ENCODE measurements at regions not wholly inside any gene's neighbourhood (a gene's known extent, or its start where the extent isn't known, plus 50 kb on each side); places are given as distances from the start of the nearest gene placed in this dataset.

DNA sequence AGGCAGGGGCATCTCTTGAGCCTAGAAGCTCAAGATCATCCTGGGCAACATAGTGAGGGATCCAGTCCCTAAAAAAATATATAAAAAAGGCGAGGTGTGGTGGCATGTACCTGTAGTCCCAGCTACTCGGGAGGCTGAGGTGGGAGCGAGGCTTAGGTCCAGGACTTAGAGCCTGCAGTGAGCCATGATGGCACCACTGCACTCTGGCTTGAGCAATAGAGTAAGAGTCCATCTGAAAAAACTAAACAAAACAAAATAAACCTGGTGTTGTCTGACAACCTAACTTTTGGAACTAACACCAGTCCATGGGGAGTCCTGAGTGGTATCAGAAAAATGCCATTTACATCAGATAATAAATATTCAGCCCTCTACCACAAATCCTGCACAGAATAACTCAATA lies 110.1 kb upstream of the NRIP1 start:
- ATAC-seq (ENCODE audit: low read depth in 2 of 2), result no peak
- no peak for DNase-seq
- H3K36me3 ChIP-seq (ENCODE audit: control insufficient read depth, insufficient read depth, low read length), result no peaks in the 10 kb centered on the region
- no peaks in the 10 kb centered on the region for H3K36me3 Mint-ChIP-seq
- H3K9me3 ChIP-seq (ENCODE audit: control insufficient read depth in 2 of 2, low read length in 2 of 2), result no peaks in the 10 kb centered on the region
- no peak overlapping the region for H3K4me3 ChIP-seq (ENCODE audit: low read depth, low read length)
- H3K27ac Mint-ChIP-seq, result no peak overlapping the region
- peaks cover 0 to 8% (median 0%) of the 10 kb centered on the region in 4 donors for H3K4me1 Mint-ChIP-seq
- H3K27ac ChIP-seq (ENCODE audit: insufficient read depth, low read length, poor library complexity, severe bottlenecking), result no peak overlapping the region
- peaks cover 0 to 1% (median 0%) of the 10 kb centered on the region in 7 donors for H3K9me3 Mint-ChIP-seq
- no peak overlapping the region for H3K4me3 Mint-ChIP-seq
- no peaks in the 10 kb centered on the region for H3K4me1 ChIP-seq (ENCODE audit: control insufficient read depth, insufficient read depth, low read length, poor library complexity, severe bottlenecking)
- no peaks in the 10 kb centered on the region for H3K27me3 ChIP-seq (ENCODE audit: control insufficient read depth, insufficient read depth, low read length)
- H3K27me3 Mint-ChIP-seq, result no peaks in the 10 kb centered on the region

DNA sequence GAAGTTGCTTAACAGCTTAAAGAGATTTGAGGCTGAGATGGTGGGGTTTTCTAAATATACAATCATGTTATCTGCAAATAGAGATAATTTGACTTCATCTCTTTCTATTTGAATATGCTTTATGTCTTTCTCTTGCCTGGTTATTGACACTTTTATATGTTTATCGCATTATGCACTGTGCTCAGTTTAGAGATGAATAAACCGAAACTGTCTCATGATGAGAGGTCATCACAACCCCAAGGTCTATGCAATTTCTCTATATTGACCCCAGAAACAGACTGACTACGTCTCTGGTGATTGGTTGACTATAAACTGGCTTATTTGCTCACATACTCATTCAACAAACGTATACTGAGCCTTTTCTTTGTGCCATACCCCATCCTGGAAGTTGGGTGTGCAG lies 117.9 kb upstream of the NRIP1 start:
- Histone ChIP-seq H3K4me3 (ENCODE audit: low read depth, low read length) (no peak overlapping the region), H3K9me3 (ENCODE audit: control insufficient read depth in 2 of 2, low read length in 2 of 2) (no peaks in the 10 kb centered on the region), H3K27me3 (ENCODE audit: control insufficient read depth, insufficient read depth, low read length) (no peaks in the 10 kb centered on the region), H3K36me3 (ENCODE audit: control insufficient read depth, insufficient read depth, low read length) (no peaks in the 10 kb centered on the region), H3K4me1 (ENCODE audit: control insufficient read depth, insufficient read depth, low read length, poor library complexity, severe bottlenecking) (no peaks in the 10 kb centered on the region), H3K27ac (ENCODE audit: insufficient read depth, low read length, poor library complexity, severe bottlenecking) (no peak overlapping the region)
- Mint-ChIP-seq H3K4me3 (no peak overlapping the region), H3K9me3 (peaks cover 0 to 10% (median 1%) of the 10 kb centered on the region in 7 donors), H3K36me3 (no peaks in the 10 kb centered on the region), H3K4me1 (no peaks in the 10 kb centered on the region), H3K27me3 (peaks cover 4% of the 10 kb centered on the region), H3K27ac (no peak overlapping the region)
- DNase-seq (no peak), ATAC-seq (ENCODE audit: low read depth in 2 of 2) (no peak)

DNA sequence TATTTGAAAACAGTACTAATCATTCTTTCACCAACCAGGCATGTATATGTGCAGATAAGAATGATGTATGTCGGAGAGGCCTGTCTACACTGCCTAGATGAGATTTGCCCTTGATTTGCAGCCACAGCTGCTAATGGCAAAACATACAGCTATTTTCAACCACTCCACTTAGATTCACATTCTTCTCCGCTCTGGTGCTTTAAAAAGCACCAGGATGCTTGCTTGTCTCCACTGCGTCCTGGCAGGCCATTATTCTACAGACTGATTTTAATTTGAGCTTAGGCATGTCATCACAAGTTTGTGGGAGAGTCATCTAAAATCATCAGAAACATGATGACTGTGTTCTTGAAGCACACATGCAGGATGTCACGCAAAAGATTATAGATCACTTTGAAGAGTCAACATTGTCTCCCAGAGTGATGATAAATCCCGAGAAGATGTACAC lies 119.0 kb upstream of the NRIP1 start:
- DNase-seq (no peak), ATAC-seq (ENCODE audit: low read depth in 2 of 2) (no peak)
- H3K27ac ChIP-seq (ENCODE audit: insufficient read depth, low read length, poor library complexity, severe bottlenecking), result no peak overlapping the region
- Mint-ChIP-seq H3K27me3 (peaks cover 4% of the 10 kb centered on the region), H3K27ac (no peak overlapping the region), H3K36me3 (no peaks in the 10 kb centered on the region), H3K4me1 (no peaks in the 10 kb centered on the region), H3K4me3 (no peak overlapping the region), H3K9me3 (peaks cover 0 to 10% (median 1%) of the 10 kb centered on the region in 7 donors)
- H3K27me3 ChIP-seq (ENCODE audit: control insufficient read depth, insufficient read depth, low read length), result no peaks in the 10 kb centered on the region
- H3K9me3 ChIP-seq (ENCODE audit: control insufficient read depth in 2 of 2, low read length in 2 of 2), result no peaks in the 10 kb centered on the region
- H3K36me3 ChIP-seq (ENCODE audit: control insufficient read depth, insufficient read depth, low read length), result no peaks in the 10 kb centered on the region
- H3K4me3 ChIP-seq (ENCODE audit: low read depth, low read length), result no peak overlapping the region
- H3K4me1 ChIP-seq (ENCODE audit: control insufficient read depth, insufficient read depth, low read length, poor library complexity, severe bottlenecking), result no peaks in the 10 kb centered on the region

DNA sequence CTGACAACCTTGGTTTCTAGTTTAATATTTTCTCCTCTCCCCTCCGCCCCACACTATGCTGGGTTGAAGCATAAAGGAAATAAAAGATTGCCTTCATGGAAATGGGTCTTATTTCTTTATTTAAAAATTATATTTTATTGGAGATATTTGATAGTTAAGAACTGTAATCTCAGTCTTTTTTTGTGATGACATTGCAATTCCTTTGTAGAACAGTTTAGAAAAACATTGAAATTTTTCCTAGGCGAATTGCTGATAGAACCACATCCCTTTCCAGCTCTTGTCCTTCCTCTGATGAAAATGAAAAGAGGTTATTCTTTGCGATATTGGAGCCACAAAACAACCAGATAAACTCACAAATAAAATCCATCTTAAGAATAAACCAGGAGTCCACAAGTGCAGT lies 125.6 kb upstream of the NRIP1 start:
- DNase-seq (no peak), ATAC-seq (ENCODE audit: low read depth in 2 of 2) (no peak)
- Mint-ChIP-seq H3K27ac (no peak overlapping the region), H3K4me3 (no peak overlapping the region), H3K36me3 (no peaks in the 10 kb centered on the region), H3K4me1 (no peaks in the 10 kb centered on the region), H3K9me3 (peaks cover 0 to 2% (median 0%) of the 10 kb centered on the region in 7 donors), H3K27me3 (peaks cover under 1% of the 10 kb centered on the region)
- Histone ChIP-seq H3K27me3 (ENCODE audit: control insufficient read depth, insufficient read depth, low read length) (no peaks in the 10 kb centered on the region), H3K4me1 (ENCODE audit: control insufficient read depth, insufficient read depth, low read length, poor library complexity, severe bottlenecking) (no peaks in the 10 kb centered on the region), H3K9me3 (ENCODE audit: control insufficient read depth in 2 of 2, low read length in 2 of 2) (no peaks in the 10 kb centered on the region), H3K36me3 (ENCODE audit: control insufficient read depth, insufficient read depth, low read length) (no peaks in the 10 kb centered on the region), H3K27ac (ENCODE audit: insufficient read depth, low read length, poor library complexity, severe bottlenecking) (no peak overlapping the region), H3K4me3 (ENCODE audit: low read depth, low read length) (no peak overlapping the region)

DNA sequence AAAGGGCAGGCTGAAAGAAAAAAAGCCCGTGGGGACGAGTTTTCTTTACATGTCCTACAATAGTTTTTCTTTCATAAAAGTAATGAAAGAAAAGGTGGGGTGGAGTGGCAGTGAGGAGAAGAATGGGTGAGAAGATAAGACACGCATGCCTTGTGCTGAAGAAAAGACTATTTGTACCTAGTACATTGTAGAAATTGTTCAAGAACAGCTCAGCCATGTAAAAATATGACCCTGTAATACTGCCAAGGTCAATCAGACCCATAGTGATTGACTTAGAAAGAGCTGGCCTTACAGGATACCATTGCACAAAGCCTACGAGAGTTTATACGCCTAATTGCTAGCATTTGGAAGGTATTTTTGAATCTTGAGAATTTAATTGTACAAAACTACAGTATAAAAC lies 126.0 kb upstream of the NRIP1 start:
- H3K36me3 Mint-ChIP-seq, result no peaks in the 10 kb centered on the region
- H3K4me1 Mint-ChIP-seq, result no peaks in the 10 kb centered on the region
- Histone ChIP-seq H3K36me3 (ENCODE audit: control insufficient read depth, insufficient read depth, low read length) (no peaks in the 10 kb centered on the region), H3K9me3 (ENCODE audit: control insufficient read depth in 2 of 2, low read length in 2 of 2) (no peaks in the 10 kb centered on the region), H3K27ac (ENCODE audit: insufficient read depth, low read length, poor library complexity, severe bottlenecking) (no peak overlapping the region), H3K4me1 (ENCODE audit: control insufficient read depth, insufficient read depth, low read length, poor library complexity, severe bottlenecking) (no peaks in the 10 kb centered on the region), H3K4me3 (ENCODE audit: low read depth, low read length) (no peak overlapping the region), H3K27me3 (ENCODE audit: control insufficient read depth, insufficient read depth, low read length) (no peaks in the 10 kb centered on the region)
- no peak for ATAC-seq (ENCODE audit: low read depth in 2 of 2)
- peaks cover 0 to 2% (median 0%) of the 10 kb centered on the region in 7 donors for H3K9me3 Mint-ChIP-seq
- no peak overlapping the region for H3K4me3 Mint-ChIP-seq
- no peak for DNase-seq
- no peak overlapping the region for H3K27ac Mint-ChIP-seq
- no peaks in the 10 kb centered on the region for H3K27me3 Mint-ChIP-seq

DNA sequence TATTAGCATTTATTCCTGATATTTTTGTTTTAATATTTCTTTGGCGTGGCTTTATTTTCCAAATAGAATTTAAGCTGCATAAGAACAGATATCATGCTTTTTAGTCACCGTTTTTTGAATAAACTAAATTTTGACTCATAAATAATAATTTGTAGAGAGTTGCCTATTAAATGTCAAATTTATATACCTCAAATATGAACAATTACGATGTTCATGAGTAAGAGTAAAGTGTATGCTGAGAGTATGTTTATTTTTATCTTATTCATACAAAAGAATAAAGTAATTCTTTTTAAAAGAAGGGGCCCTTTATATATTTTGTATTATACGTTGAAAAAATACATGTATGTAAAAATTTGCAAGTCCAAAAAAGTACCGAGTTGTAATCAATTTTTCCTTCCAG lies 126.5 kb upstream of the NRIP1 start:
- no peak for ATAC-seq (ENCODE audit: low read depth in 2 of 2)
- no peak overlapping the region for H3K4me3 Mint-ChIP-seq

DNA sequence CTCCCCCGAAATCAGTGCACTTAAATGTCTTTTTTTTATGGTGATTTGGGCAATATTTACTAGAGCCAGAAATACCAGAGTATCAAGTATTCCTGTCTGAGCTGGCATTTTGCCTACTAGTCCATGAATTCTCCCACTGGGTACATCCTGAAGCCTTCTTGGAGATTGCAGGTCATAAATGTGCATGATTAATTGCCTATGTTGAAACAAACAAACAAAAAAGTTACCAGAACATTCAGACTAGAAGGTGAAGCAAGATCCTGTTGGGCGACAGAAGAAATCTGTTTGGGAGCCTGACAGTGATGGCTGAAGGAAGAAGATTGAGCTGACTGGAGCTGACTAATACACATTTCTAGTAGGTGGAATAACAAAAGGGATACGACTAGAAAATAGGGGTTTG lies 127.4 kb upstream of the NRIP1 start:
- H3K4me3 Mint-ChIP-seq, result no peak overlapping the region
- no peaks in the 10 kb centered on the region for H3K4me1 Mint-ChIP-seq
- DNase-seq (no peak), ATAC-seq (ENCODE audit: low read depth in 2 of 2) (no peak)
- Histone ChIP-seq H3K4me3 (ENCODE audit: low read depth, low read length) (no peak overlapping the region), H3K27me3 (ENCODE audit: control insufficient read depth, insufficient read depth, low read length) (no peaks in the 10 kb centered on the region), H3K27ac (ENCODE audit: insufficient read depth, low read length, poor library complexity, severe bottlenecking) (no peak overlapping the region), H3K9me3 (ENCODE audit: control insufficient read depth in 2 of 2, low read length in 2 of 2) (no peaks in the 10 kb centered on the region), H3K36me3 (ENCODE audit: control insufficient read depth, insufficient read depth, low read length) (no peaks in the 10 kb centered on the region), H3K4me1 (ENCODE audit: control insufficient read depth, insufficient read depth, low read length, poor library complexity, severe bottlenecking) (no peaks in the 10 kb centered on the region)
- no peaks in the 10 kb centered on the region for H3K9me3 Mint-ChIP-seq
- no peaks in the 10 kb centered on the region for H3K27me3 Mint-ChIP-seq
- H3K36me3 Mint-ChIP-seq, result no peaks in the 10 kb centered on the region
- no peak overlapping the region for H3K27ac Mint-ChIP-seq

More for the DNA sequence above, 126.5 kb upstream of the NRIP1 start:
- no peak for DNase-seq
- H3K27ac ChIP-seq (ENCODE audit: insufficient read depth, low read length, poor library complexity, severe bottlenecking), result no peak overlapping the region
- no peak overlapping the region for H3K27ac Mint-ChIP-seq
- no peaks in the 10 kb centered on the region for H3K36me3 Mint-ChIP-seq
- no peaks in the 10 kb centered on the region for H3K27me3 ChIP-seq (ENCODE audit: control insufficient read depth, insufficient read depth, low read length)
- H3K9me3 ChIP-seq (ENCODE audit: control insufficient read depth in 2 of 2, low read length in 2 of 2), result no peaks in the 10 kb centered on the region
- no peaks in the 10 kb centered on the region for H3K36me3 ChIP-seq (ENCODE audit: control insufficient read depth, insufficient read depth, low read length)
- H3K27me3 Mint-ChIP-seq, result no peaks in the 10 kb centered on the region
- no peaks in the 10 kb centered on the region for H3K4me1 ChIP-seq (ENCODE audit: control insufficient read depth, insufficient read depth, low read length, poor library complexity, severe bottlenecking)
- H3K4me3 ChIP-seq (ENCODE audit: low read depth, low read length), result no peak overlapping the region
- peaks cover 0 to 2% (median 0%) of the 10 kb centered on the region in 7 donors for H3K9me3 Mint-ChIP-seq
- no peaks in the 10 kb centered on the region for H3K4me1 Mint-ChIP-seq

DNA sequence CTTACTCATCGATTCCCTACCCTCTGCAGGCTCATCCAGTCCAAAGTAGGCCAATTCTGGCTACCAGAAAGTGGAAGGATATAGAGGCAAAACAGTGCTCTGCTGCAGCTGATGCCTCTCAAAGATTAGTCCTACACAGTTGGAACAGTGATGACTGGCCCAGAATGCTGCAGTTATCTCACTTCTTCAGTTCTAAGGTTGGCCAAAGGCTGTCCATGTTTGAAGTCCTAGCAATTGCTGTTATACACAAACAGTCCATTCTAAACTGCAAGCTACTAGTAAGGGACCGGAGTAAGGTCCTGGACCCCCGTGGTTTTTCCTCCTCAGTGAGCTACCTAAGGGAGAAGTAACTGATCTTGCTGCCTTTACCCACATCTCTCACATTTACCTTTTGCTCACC lies 129.1 kb upstream of the NRIP1 start:
- no peak overlapping the region for H3K4me3 ChIP-seq (ENCODE audit: low read depth, low read length)
- no peak overlapping the region for H3K27ac ChIP-seq (ENCODE audit: insufficient read depth, low read length, poor library complexity, severe bottlenecking)
- DNase-seq, result no peak
- H3K27ac Mint-ChIP-seq, result no peak overlapping the region
- no peaks in the 10 kb centered on the region for H3K9me3 Mint-ChIP-seq
- no peak overlapping the region for H3K4me3 Mint-ChIP-seq
- no peaks in the 10 kb centered on the region for H3K9me3 ChIP-seq (ENCODE audit: control insufficient read depth in 2 of 2, low read length in 2 of 2)
- H3K36me3 ChIP-seq (ENCODE audit: control insufficient read depth, insufficient read depth, low read length), result no peaks in the 10 kb centered on the region
- H3K27me3 ChIP-seq (ENCODE audit: control insufficient read depth, insufficient read depth, low read length), result no peaks in the 10 kb centered on the region
- no peaks in the 10 kb centered on the region for H3K4me1 ChIP-seq (ENCODE audit: control insufficient read depth, insufficient read depth, low read length, poor library complexity, severe bottlenecking)
- no peak for ATAC-seq (ENCODE audit: low read depth in 2 of 2)
- H3K4me1 Mint-ChIP-seq, result no peaks in the 10 kb centered on the region
- H3K36me3 Mint-ChIP-seq, result no peaks in the 10 kb centered on the region
- H3K27me3 Mint-ChIP-seq, result no peaks in the 10 kb centered on the region

Measured in CD4-positive, CD25-positive, alpha-beta regulatory T cell (primary cell).